HG02763 (cell line): ENCODE measurements at regions not wholly inside any gene's neighbourhood (a gene's known extent, or its start where the extent isn't known, plus 50 kb on each side); places are given as distances from the start of the nearest gene placed in this dataset.

Experiments
- ATAC-seq: cut with Tn5 transposase; IDR thresholded peaks from one replicate; pipeline ENCODE4 v1.9.1; 2021; ENCODE audit warnings: mild to moderate bottlenecking, moderate library complexity; ENCODE audit not compliant: unreplicated experiment

GRCh38 chr10:6339891-6340290, 137.2 kb downstream of the PFKFB3 start:
- no peak for ATAC-seq

- no peak for ATAC-seq
Measured at GRCh38 chr10:6342096-6342685, 139.5 kb downstream of the PFKFB3 start.

- ATAC-seq: no peak
Measured at GRCh38 chr10:6343305-6344010, 140.7 kb downstream of the PFKFB3 start.

GRCh38 chr10:6345404-6345803, 142.7 kb downstream of the PFKFB3 start:
- no peak for ATAC-seq

- ATAC-seq: no peak
Measured at GRCh38 chr10:6346631-6347030, 143.9 kb downstream of the PFKFB3 start.

- peak; percentile 18 for ATAC-seq
Measured at GRCh38 chr10:6347391-6347951, 144.7 kb downstream of the PFKFB3 start.

GRCh38 chr10:6348096-6348874, 145.6 kb downstream of the PFKFB3 start:
- peak; percentile 97 for ATAC-seq

GRCh38 chr10:6349846-6350535, 147.3 kb downstream of the PFKFB3 start:
- ATAC-seq: no peak

- no peak for ATAC-seq
Measured at GRCh38 chr10:6350609-6351008, 147.9 kb downstream of the PFKFB3 start.

GRCh38 chr10:6351495-6351894, 148.8 kb downstream of the PFKFB3 start:
- no peak for ATAC-seq

- no peak for ATAC-seq
Measured at GRCh38 chr10:6353526-6353925, 150.8 kb downstream of the PFKFB3 start.

- ATAC-seq: no peak
Measured at GRCh38 chr10:6354168-6354772, 151.5 kb downstream of the PFKFB3 start.

- ATAC-seq: no peak
Measured at GRCh38 chr10:6356280-6356793, 153.6 kb downstream of the PFKFB3 start.

GRCh38 chr10:6361869-6362268, 159.1 kb downstream of the PFKFB3 start:
- no peak for ATAC-seq

- no peak for ATAC-seq
Measured at GRCh38 chr10:6362879-6363278, 160.1 kb downstream of the PFKFB3 start.

- ATAC-seq: no peak
Measured at GRCh38 chr10:6363511-6363910, 160.8 kb downstream of the PFKFB3 start.

GRCh38 chr10:6364283-6364682, 161.6 kb downstream of the PFKFB3 start:
- no peak for ATAC-seq

- no peak for ATAC-seq
Measured at GRCh38 chr10:6364893-6365292, 162.2 kb downstream of the PFKFB3 start.

- no peak for ATAC-seq
Measured at GRCh38 chr10:6365384-6365783, 162.7 kb downstream of the PFKFB3 start.
